ENCODE measurements at regions not wholly inside any gene's neighbourhood (a gene's known extent, or its start where the extent isn't known, plus 50 kb on each side); places are given as distances from the start of the nearest gene placed in this dataset.
"Not testable (repeated sequence)": the region's sequence is repeated elsewhere in the genome, so short reads cannot be mapped to it uniquely, and the experiment has no call there.

GRCh38 chr3:23130406-23130805 lies 72.7 kb upstream of the UBE2E2 start:
- Mint-ChIP-seq H3K36me3 (ENCODE audit: low read depth) (no peaks in the 10 kb centered on the region), H3K4me3 (no peak overlapping the region), H3K4me1 (no peaks in the 10 kb centered on the region), H3K27ac (no peak overlapping the region), H3K27me3 (no peaks in the 10 kb centered on the region)
- DNase-seq = no peak
- no peak for ATAC-seq
- H3K9me3 ChIP-seq (ENCODE audit: control insufficient read depth, low read length, poor library complexity, severe bottlenecking) = no peaks in the 10 kb centered on the region

- H3K4me3 Mint-ChIP-seq = no peak overlapping the region
- no peak overlapping the region for H3K27ac Mint-ChIP-seq
- DNase-seq = no peak
- H3K36me3 Mint-ChIP-seq (ENCODE audit: low read depth) = no peaks in the 10 kb centered on the region
- ATAC-seq = no peak
- no peaks in the 10 kb centered on the region for H3K9me3 ChIP-seq (ENCODE audit: control insufficient read depth, low read length, poor library complexity, severe bottlenecking)
- H3K27me3 Mint-ChIP-seq = no peaks in the 10 kb centered on the region
- H3K4me1 Mint-ChIP-seq = no peaks in the 10 kb centered on the region
Observed at GRCh38 chr3:23135026-23135785, 67.9 kb upstream of the UBE2E2 start.

- Mint-ChIP-seq H3K27me3 (no peaks in the 10 kb centered on the region), H3K27ac (no peak overlapping the region), H3K36me3 (ENCODE audit: low read depth) (no peaks in the 10 kb centered on the region), H3K4me3 (no peak overlapping the region), H3K4me1 (no peaks in the 10 kb centered on the region)
- H3K9me3 ChIP-seq (ENCODE audit: control insufficient read depth, low read length, poor library complexity, severe bottlenecking) = no peaks in the 10 kb centered on the region
- DNase-seq = no peak
- no peak for ATAC-seq
Observed at GRCh38 chr3:23136054-23136453, 67.1 kb upstream of the UBE2E2 start.

- not testable (repeated sequence) for H3K36me3 Mint-ChIP-seq (ENCODE audit: low read depth); H3K4me1 Mint-ChIP-seq
Observed at GRCh38 chr3:23144051-23144450, 59.1 kb upstream of the UBE2E2 start.

GRCh38 chr3:23146163-23146562 lies 57.0 kb upstream of the UBE2E2 start:
- no peak overlapping the region for H3K4me3 Mint-ChIP-seq
- H3K4me1 Mint-ChIP-seq = peaks cover 3% of the 10 kb centered on the region
- no peaks in the 10 kb centered on the region for H3K36me3 Mint-ChIP-seq (ENCODE audit: low read depth)
- H3K27me3 Mint-ChIP-seq = no peaks in the 10 kb centered on the region
- no peak overlapping the region for H3K27ac Mint-ChIP-seq
- no peak for ATAC-seq
- DNase-seq = no peak
- H3K9me3 ChIP-seq (ENCODE audit: control insufficient read depth, low read length, poor library complexity, severe bottlenecking) = no peaks in the 10 kb centered on the region

More at GRCh38 chr3:23144051-23144450, 59.1 kb upstream of the UBE2E2 start:
- H3K27me3 Mint-ChIP-seq; H3K27ac Mint-ChIP-seq; H3K4me3 Mint-ChIP-seq; ATAC-seq; DNase-seq; H3K9me3 ChIP-seq (ENCODE audit: control insufficient read depth, low read length, poor library complexity, severe bottlenecking): not testable (repeated sequence)

GRCh38 chr3:23152989-23153388 lies 50.1 kb upstream of the UBE2E2 start:
- no peak overlapping the region for H3K27ac Mint-ChIP-seq
- DNase-seq (no peak), ATAC-seq (no peak)
- H3K36me3 Mint-ChIP-seq (ENCODE audit: low read depth) = no peaks in the 10 kb centered on the region
- no peaks in the 10 kb centered on the region for H3K4me1 Mint-ChIP-seq
- H3K9me3 ChIP-seq (ENCODE audit: control insufficient read depth, low read length, poor library complexity, severe bottlenecking) = no peaks in the 10 kb centered on the region
- H3K27me3 Mint-ChIP-seq = no peaks in the 10 kb centered on the region
- no peak overlapping the region for H3K4me3 Mint-ChIP-seq

Data from T-helper 17 cell (primary cell).